A673 (cell line): ENCODE measurements at regions not wholly inside any gene's neighbourhood (a gene's known extent, or its start where the extent isn't known, plus 50 kb on each side); places are given as distances from the start of the nearest gene placed in this dataset.

Experiments
- CTCF ChIP-seq: fragments of 300-800, 200-600 bp; sonication (generic); conservative IDR thresholded peaks from 2 replicates; pipeline ENCODE4 v1.5.1; 2017; ENCODE audit warnings: low read depth, mild to moderate bottlenecking, antibody characterized with exemption, low read length, moderate library complexity, mixed read lengths
- EZH2 ChIP-seq: fragments of 200-600 bp; sonication (generic); IDR thresholded peaks from 2 replicates; pipeline ENCODE4 v1.6.1; 2017; ENCODE audit warnings: borderline replicate concordance, low read depth, mild to moderate bottlenecking, mixed read lengths, antibody characterized with exemption, low read length; ENCODE audit not compliant: poor library complexity, severe bottlenecking

- no peak for TF ChIP-seq CTCF
- TF ChIP-seq EZH2, result no peak
These were observed 503.7 kb downstream of the ADCYAP1 start for GRCh38 chr18:1408376-1408775.
